GM18909 (cell line): ENCODE measurements at regions not wholly inside any gene's neighbourhood (a gene's known extent, or its start where the extent isn't known, plus 50 kb on each side); places are given as distances from the start of the nearest gene placed in this dataset.

Experiments used
- ATAC-seq: cut with Tn5 transposase; IDR thresholded peaks from one replicate; pipeline ENCODE4 v1.9.1; 2021; ENCODE audit warnings: mild to moderate bottlenecking; ENCODE audit not compliant: unreplicated experiment, poor library complexity

- ATAC-seq, result no peak
These were observed 610.1 kb downstream of the TOX3 start for GRCh38 chr16:51936846-51937245.

GRCh38 chr16:51932317-51932716, 614.6 kb downstream of the TOX3 start:
- no peak for ATAC-seq

GRCh38 chr16:51931653-51932052, 615.3 kb downstream of the TOX3 start:
- ATAC-seq, result no peak

- ATAC-seq, result no peak
These were observed 622.2 kb downstream of the TOX3 start for GRCh38 chr16:51924744-51925143.

DNA sequence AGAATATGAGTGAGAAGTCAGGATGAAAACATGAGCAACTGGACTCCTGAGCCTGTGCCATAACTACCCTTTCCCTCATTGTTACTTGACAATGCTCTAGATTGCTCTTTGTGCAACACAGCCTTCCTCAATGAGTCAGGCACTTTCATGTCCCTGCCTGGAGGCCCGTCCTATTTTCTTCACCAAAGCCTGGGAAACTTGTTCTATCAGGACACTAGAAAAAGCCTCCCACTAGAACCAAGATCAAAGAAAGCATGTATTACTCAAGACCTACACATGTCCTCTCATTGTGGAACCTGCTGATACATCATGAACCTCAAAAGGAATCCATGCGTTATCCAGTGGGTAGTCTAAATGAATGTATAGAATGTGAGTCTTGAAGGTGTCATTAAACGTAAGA, 624.5 kb downstream of the TOX3 start:
- ATAC-seq, result no peak

DNA sequence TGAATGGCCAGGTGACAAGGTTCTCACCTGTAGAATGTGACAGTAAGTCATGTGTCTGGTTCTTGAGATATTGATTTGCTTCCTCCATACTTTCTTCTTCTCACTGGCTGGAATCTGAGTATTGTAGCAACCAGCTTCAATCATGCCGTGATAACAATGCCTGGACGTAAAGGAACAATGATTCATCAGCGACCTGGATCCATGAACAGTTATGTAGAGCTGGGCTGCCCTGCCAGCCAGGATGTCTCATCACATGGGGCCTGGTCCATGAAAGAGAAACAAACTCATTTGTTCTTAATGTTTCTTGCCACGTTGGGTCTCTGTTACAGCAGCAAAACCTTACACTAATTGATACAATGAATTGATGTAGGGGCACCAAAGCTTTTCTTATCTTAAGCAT, 627.2 kb downstream of the TOX3 start:
- ATAC-seq, result no peak

DNA sequence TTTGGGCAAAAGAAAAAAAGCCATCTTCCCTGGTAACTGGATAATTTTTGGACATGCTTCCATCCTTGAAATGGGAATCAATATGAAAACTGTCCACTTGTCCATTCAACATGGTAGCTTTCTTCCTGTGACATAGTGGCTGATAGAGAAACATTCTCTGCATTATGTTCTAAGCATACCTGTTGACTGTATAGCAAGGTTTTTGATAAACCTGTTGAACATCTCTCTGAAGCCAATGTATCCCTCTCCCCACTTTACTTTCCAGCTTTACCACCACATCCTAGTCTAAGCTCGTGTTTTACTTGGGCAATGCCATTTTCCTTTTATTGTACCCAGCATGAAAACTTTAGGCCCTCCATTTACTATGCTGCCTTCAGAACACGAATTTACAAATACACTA, 630.1 kb downstream of the TOX3 start:
- ATAC-seq, result no peak

- ATAC-seq, result no peak
These were observed 630.7 kb downstream of the TOX3 start for GRCh38 chr16:51916231-51916630.

DNA sequence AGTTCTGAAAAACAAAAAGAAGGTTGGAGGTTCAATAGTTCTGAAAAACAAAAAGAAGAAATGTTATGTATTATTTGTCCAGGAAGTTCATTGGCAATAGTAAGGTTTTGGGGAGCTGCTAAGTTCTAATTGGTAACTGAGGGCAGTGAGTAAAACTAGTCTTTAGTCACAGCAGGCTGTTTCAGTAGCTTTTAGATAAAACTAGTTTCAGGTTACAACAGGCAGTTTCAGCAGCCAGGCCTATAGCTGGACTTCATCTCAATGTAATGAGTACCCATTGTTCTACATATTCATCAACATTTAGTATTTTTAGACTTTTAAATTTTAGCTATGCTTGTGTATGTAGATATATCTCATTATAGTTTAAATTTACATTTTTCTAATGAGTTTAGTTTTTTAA, 639.3 kb downstream of the TOX3 start:
- ATAC-seq, result no peak

DNA sequence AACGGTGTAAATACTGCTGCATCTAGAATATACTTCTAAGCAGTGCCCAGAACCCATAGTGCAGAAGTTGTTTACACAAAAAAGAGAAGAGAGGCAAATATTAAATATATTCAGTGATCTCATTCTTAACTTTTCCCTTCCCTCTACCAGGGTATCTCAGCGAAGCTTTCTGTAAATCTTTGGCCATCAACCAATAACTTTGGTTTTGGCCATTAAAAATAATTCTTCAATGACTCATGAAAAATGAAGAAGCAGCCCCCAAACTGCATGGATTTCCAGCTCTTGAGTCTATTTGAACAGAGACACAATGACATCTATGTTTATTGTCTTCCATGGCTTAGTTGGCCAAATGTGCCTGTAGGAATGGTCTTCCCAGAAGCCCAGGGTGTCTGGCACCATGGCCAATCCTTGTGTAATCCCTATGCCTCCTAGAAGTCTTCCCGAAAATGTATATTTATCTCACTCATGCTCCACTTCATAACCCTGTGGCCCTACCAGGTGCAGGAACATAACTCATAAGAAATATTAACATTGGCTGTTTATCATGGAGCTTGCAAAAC, 646.6 kb downstream of the TOX3 start:
- no peak for ATAC-seq

- ATAC-seq, result no peak
These were observed 648.1 kb downstream of the TOX3 start for GRCh38 chr16:51898872-51899271.

DNA sequence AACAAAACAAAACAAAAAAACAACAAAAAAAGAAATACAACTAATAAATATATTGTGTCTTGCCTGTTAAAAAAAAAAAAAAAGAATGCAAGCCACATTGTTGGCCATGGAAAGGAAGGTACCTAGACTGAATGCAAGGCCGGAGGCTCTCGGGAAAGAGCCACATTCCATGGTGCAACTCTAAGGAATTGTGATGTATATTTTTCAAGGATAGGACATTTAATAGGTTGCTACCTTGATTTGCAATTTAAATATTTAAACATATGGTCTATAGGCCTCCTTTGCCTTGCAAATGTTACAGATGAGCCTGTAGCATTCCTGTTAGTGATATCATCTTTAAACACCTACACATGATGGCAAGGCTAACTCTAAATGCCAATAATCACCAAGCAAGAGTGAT, 650.9 kb downstream of the TOX3 start:
- no peak for ATAC-seq

GRCh38 chr16:51892293-51893007, 654.5 kb downstream of the TOX3 start:
- ATAC-seq, result no peak

GRCh38 chr16:51888534-51888933, 658.4 kb downstream of the TOX3 start:
- no peak for ATAC-seq

DNA sequence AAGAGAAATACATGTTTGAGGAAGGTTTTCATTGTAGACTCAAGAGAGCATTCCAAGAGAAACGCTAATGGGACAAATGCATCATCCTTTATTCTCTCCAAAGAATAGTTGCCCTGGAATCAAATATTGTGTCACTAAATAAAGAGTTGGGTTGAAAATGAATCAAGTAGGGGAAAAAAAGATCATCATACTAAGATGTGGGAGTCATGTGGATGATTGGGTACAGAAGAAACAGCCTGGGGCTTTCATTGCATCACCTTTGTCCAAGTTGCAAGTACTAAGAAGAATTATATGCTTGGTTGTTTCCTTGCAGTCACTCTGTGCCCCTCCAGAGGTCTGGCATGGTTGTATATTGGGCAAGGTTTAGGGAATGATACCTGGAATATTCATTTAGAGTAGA, 658.9 kb downstream of the TOX3 start:
- ATAC-seq, result no peak

- no peak for ATAC-seq
These were observed 660.5 kb downstream of the TOX3 start for GRCh38 chr16:51886456-51886855.

GRCh38 chr16:51884773-51885172, 662.2 kb downstream of the TOX3 start:
- ATAC-seq, result no peak

GRCh38 chr16:51881731-51882130, 665.2 kb downstream of the TOX3 start:
- ATAC-seq, result no peak

GRCh38 chr16:51880776-51881175, 666.2 kb downstream of the TOX3 start:
- no peak for ATAC-seq

- no peak for ATAC-seq
These were observed 669.3 kb downstream of the TOX3 start for GRCh38 chr16:51877686-51878085.

DNA sequence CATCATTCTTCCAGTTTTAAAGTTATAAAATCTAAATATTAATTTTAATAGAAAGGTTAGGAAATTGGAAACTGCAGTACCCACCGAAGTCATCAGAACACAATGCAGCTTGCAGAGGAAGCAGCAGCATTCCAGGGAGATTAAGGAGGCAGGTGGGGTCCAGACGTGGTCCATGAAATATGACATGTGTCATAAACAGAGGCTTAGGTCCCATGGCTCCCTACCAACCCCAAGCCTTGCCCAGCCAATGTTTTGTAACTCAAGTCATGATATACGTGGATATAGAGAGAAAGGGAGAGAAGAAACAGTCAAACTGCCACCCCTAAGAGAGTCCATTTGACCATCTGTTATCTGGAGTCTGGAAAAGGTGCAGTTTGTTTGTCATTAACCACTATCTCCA, 670.0 kb downstream of the TOX3 start:
- no peak for ATAC-seq

DNA sequence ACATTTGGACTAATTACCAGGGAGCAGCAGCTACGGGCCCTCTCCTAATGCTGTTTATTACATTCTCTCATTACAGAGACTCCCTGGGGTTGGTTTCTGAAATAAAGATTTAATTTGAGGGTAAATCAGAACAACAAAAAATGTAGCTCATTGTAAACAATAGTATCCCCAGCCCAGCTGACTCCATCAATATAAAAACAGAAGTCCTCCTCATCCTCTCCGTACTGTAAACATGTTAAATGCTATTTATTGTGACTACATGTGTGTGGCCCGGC, 670.4 kb downstream of the TOX3 start:
- no peak for ATAC-seq
